Subcutaneous abdominal adipose tissue (tissue), 5 donors: ENCODE measurements at regions not wholly inside any gene's neighbourhood (a gene's known extent, or its start where the extent isn't known, plus 50 kb on each side); places are given as distances from the start of the nearest gene placed in this dataset.

Experiments
- H3K27ac ChIP-seq: one replicate; pipeline ENCODE4 v1.7.0; 2013; ENCODE audit warnings: low read depth, mild to moderate bottlenecking, inconsistent platforms, low read length, moderate library complexity
- H3K27me3 ChIP-seq, 5 donors: one replicate each; pipeline ENCODE4 v1.7.0; 2013; ENCODE audit warnings: low read length in 5 of 5, inconsistent platforms in 1 of 5; ENCODE audit not compliant: control insufficient read depth in 5 of 5, insufficient read depth in 4 of 5
- H3K36me3 ChIP-seq, 5 donors: one replicate each; pipeline ENCODE4 v1.7.0; 2013; ENCODE audit warnings: low read length in 5 of 5; ENCODE audit not compliant: control insufficient read depth in 5 of 5, insufficient read depth in 5 of 5
- H3K4me1 ChIP-seq, 5 donors: one replicate each; pipeline ENCODE4 v1.7.0; 2013; ENCODE audit warnings: low read length in 5 of 5, mild to moderate bottlenecking in 3 of 5, moderate library complexity in 1 of 5; ENCODE audit not compliant: control insufficient read depth in 5 of 5, insufficient read depth in 5 of 5
- H3K4me3 ChIP-seq, 5 donors: one replicate each; pipeline ENCODE4 v1.7.0; 2013; ENCODE audit warnings: low read length in 5 of 5, low read depth in 1 of 5
- H3K9ac ChIP-seq, 5 donors: one replicate each; pipeline ENCODE4 v1.7.0; 2013; ENCODE audit warnings: low read length in 5 of 5, mild to moderate bottlenecking in 4 of 5, moderate library complexity in 3 of 5
- H3K9me3 ChIP-seq, 5 donors: one replicate each; pipeline ENCODE4 v1.7.0; 2013; ENCODE audit warnings: low read length in 5 of 5; ENCODE audit not compliant: control insufficient read depth in 5 of 5
- donor health status: healthy.
- donor health status: healthy.
- donor health status: healthy.
- donor health status: healthy.
- donor health status: healthy.

DNA sequence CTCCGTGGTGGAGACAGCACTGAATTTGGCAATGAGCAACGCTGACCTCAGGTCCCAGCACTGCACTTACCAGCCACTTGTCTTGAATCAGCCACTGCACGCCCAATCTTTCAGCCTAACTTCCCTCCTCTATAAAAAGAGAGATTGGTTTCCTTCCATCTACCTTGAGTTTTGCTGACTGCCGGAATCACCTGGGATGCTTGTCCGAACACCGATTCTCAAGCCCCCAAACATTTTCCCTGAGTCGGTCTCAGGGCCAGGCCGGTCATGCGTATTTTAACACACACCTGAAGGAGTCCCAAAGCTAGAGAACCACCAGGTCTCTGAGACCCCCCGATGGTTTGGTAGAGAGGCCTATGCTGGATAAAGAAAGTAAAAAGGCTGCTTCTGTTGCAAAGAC lies 131.5 kb downstream of the SPATA19 start:
- Histone ChIP-seq H3K36me3 (no peaks in the 10 kb centered on the region), H3K9ac (no peak overlapping the region), H3K4me3 (no peak overlapping the region), H3K9me3 (no peaks in the 10 kb centered on the region), H3K4me1 (no peaks in the 10 kb centered on the region), H3K27me3 (peaks cover 0 to 12% (median 4%) of the 10 kb centered on the region in 5 donors), H3K27ac (no peak overlapping the region)

GRCh38 chr11:133713406-133713805 lies 131.9 kb downstream of the SPATA19 start:
- Histone ChIP-seq H3K27me3 (peaks cover 0 to 12% (median 4%) of the 10 kb centered on the region in 5 donors), H3K4me3 (no peak overlapping the region), H3K4me1 (no peaks in the 10 kb centered on the region), H3K9ac (no peak overlapping the region), H3K9me3 (no peaks in the 10 kb centered on the region), H3K27ac (no peak overlapping the region), H3K36me3 (no peaks in the 10 kb centered on the region)

GRCh38 chr11:133712051-133712560 lies 133.2 kb downstream of the SPATA19 start:
- Histone ChIP-seq H3K9ac (no peak overlapping the region), H3K4me3 (no peak overlapping the region), H3K9me3 (peaks cover 0 to 9% (median 4%) of the 10 kb centered on the region in 5 donors), H3K27ac (no peak overlapping the region), H3K4me1 (no peaks in the 10 kb centered on the region), H3K27me3 (peaks cover 0 to 12% (median 4%) of the 10 kb centered on the region in 5 donors), H3K36me3 (no peaks in the 10 kb centered on the region)

GRCh38 chr11:133711545-133711944 lies 133.8 kb downstream of the SPATA19 start:
- Histone ChIP-seq H3K4me3 (no peak overlapping the region), H3K9me3 (peaks cover 0 to 13% (median 6%) of the 10 kb centered on the region in 5 donors), H3K27ac (no peak overlapping the region), H3K36me3 (no peaks in the 10 kb centered on the region), H3K4me1 (no peaks in the 10 kb centered on the region), H3K9ac (no peak overlapping the region), H3K27me3 (peaks cover 0 to 12% (median 4%) of the 10 kb centered on the region in 5 donors)

DNA sequence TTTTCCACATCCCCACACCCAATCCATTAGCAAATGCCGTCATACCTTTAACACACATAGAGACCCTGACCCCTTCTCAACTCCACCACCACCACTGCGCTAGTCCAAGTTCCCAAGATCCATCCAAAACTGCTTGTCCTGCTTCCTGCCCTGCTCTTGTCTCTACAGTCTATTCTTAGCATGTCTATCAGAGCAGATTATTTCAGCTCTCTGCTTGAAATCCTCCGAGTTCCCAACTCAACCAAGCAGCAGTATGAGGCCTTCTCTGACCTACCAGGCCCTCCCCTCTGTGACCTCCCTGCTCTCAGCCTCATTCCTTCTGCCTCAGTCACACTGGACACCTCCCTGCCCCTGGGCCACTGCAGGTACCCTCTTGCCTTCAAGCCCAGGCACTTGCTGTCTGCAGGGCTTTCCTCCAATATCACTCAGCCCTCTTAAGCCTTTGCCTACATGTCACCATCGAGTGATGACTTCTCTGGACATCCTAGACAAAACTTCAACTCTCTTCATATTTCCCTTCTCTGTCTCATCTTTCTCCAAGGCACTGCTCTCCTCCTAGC lies 134.6 kb downstream of the SPATA19 start:
- no peak overlapping the region for H3K27ac ChIP-seq
- peaks cover 0 to 12% (median 4%) of the 10 kb centered on the region in 5 donors for H3K27me3 ChIP-seq
- no peak overlapping the region for H3K4me3 ChIP-seq
- no peak overlapping the region for H3K9ac ChIP-seq
- H3K4me1 ChIP-seq: no peaks in the 10 kb centered on the region
- no peaks in the 10 kb centered on the region for H3K36me3 ChIP-seq
- H3K9me3 ChIP-seq: peaks cover 0 to 13% (median 6%) of the 10 kb centered on the region in 5 donors

DNA sequence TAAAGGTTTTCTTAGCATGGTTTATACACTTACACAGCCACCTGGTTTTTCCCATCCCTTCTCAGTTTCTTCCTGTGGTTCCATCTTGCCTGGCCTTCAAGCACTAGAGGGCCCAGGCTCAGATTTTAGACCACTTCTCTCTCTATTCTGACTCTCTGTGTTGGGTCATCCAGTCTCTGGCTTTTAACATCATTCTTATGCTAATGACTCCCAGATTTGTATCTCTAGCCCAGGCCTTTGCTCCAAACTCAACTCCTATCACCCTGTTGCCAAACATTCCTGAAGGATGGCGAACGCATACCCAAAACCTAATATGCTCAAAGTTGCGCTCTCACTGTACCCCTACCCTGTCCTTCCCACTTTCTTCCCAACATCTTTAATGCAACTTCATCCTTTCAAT lies 135.1 kb downstream of the SPATA19 start:
- Histone ChIP-seq H3K4me3 (no peak overlapping the region), H3K9me3 (peaks cover 0 to 13% (median 6%) of the 10 kb centered on the region in 5 donors), H3K4me1 (no peaks in the 10 kb centered on the region), H3K27me3 (peaks cover 0 to 8% (median 4%) of the 10 kb centered on the region in 5 donors), H3K36me3 (no peaks in the 10 kb centered on the region), H3K27ac (no peak overlapping the region), H3K9ac (no peak overlapping the region)

GRCh38 chr11:133708547-133709051 lies 136.7 kb downstream of the SPATA19 start:
- H3K27ac ChIP-seq: no peak overlapping the region
- no peaks in the 10 kb centered on the region for H3K36me3 ChIP-seq
- H3K9ac ChIP-seq: no peak overlapping the region
- H3K4me1 ChIP-seq: no peaks in the 10 kb centered on the region
- H3K9me3 ChIP-seq: peaks cover 0 to 13% (median 6%) of the 10 kb centered on the region in 5 donors
- H3K27me3 ChIP-seq: no peaks in the 10 kb centered on the region
- H3K4me3 ChIP-seq: no peak overlapping the region

- Histone ChIP-seq H3K4me1 (no peaks in the 10 kb centered on the region), H3K4me3 (no peak overlapping the region), H3K9ac (no peak overlapping the region), H3K9me3 (peaks cover 0 to 13% (median 6%) of the 10 kb centered on the region in 5 donors), H3K27ac (no peak overlapping the region), H3K27me3 (no peaks in the 10 kb centered on the region), H3K36me3 (no peaks in the 10 kb centered on the region)
These were observed 138.2 kb downstream of the SPATA19 start for GRCh38 chr11:133706925-133707794.

GRCh38 chr11:133705873-133706272 lies 139.4 kb downstream of the SPATA19 start:
- Histone ChIP-seq H3K27me3 (no peaks in the 10 kb centered on the region), H3K9me3 (peaks cover 0 to 13% (median 6%) of the 10 kb centered on the region in 5 donors), H3K27ac (no peak overlapping the region), H3K9ac (no peak overlapping the region), H3K4me1 (no peaks in the 10 kb centered on the region), H3K36me3 (no peaks in the 10 kb centered on the region), H3K4me3 (no peak overlapping the region)

- Histone ChIP-seq H3K27ac (no peak overlapping the region), H3K4me3 (no peak overlapping the region), H3K36me3 (no peaks in the 10 kb centered on the region), H3K9me3 (peaks cover 0 to 13% (median 6%) of the 10 kb centered on the region in 5 donors), H3K4me1 (no peaks in the 10 kb centered on the region), H3K27me3 (no peaks in the 10 kb centered on the region), H3K9ac (no peak overlapping the region)
These were observed 140.2 kb downstream of the SPATA19 start for GRCh38 chr11:133705074-133705648.
